Activated CD4-positive, alpha-beta T cell treated with anti-CD3 and anti-CD28 coated beads, Interleukin-2, amount 10 ng/mL, durations not matched to agents 7 days and 5 days (primary cell): ENCODE measurements at regions not wholly inside any gene's neighbourhood (a gene's known extent, or its start where the extent isn't known, plus 50 kb on each side); places are given as distances from the start of the nearest gene placed in this dataset.

ENCODE experiments used
- CTCF ChIA-PET: fragments of 350-600 bp; sonication (Branson Sonifier 250); formaldehyde crosslinking; loops from one replicate; lab custom pipeline; 2021; ENCODE audit warnings: antibody characterized with exemption; lab: Charles Lee
- POLR2A ChIA-PET: fragments of 350-600 bp; sonication (Branson Sonifier 250); formaldehyde crosslinking; loops from one replicate; lab custom pipeline; 2021; ENCODE audit warnings: antibody characterized with exemption; lab: Charles Lee
- DNase-seq: peaks from one replicate; pipeline ENCODE4 v3.0.0-alpha.2; 2020
- H3K27ac Mint-ChIP-seq: one replicate; pipeline ENCODE4 v1.8.0; 2021; ENCODE audit warnings: mild to moderate bottlenecking, moderate library complexity, mixed read lengths
- H3K27me3 Mint-ChIP-seq: one replicate; pipeline ENCODE4 v1.8.0; 2021; ENCODE audit warnings: mixed read lengths
- H3K36me3 Mint-ChIP-seq: one replicate; pipeline ENCODE4 v1.8.0; 2021; ENCODE audit warnings: low read depth, mixed read lengths
- H3K4me1 Mint-ChIP-seq: one replicate; pipeline ENCODE4 v1.8.0; 2021; ENCODE audit warnings: mixed read lengths
- H3K4me3 Mint-ChIP-seq: one replicate; pipeline ENCODE4 v1.8.0; 2021; ENCODE audit warnings: mild to moderate bottlenecking, moderate library complexity, mixed read lengths
- H3K9me3 Mint-ChIP-seq: one replicate; pipeline ENCODE4 v1.8.0; 2021; ENCODE audit warnings: mixed read lengths

DNA sequence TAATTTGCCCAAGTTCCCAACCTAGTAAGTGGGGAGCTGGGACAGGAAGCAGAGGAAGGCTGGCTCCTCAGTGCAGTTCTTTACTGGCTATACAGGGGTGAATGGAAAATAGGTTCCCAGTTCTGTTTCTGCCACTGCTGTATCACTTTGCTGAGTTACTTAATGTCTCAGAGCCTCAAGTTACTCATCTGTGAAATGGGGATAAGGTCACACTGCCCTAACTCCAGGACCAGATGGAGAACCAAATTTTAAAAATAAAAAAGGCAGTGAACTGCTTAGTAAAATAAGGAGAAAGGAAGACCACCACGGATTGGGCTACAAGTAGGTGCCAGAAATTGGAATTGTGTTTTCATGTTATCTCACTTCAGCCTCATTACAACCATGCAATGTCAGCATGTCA lies 147.8 kb downstream of the OMA1 start:
- CTCF ChIA-PET = no interaction called here

GRCh38 chr1:58397187-58397820 lies 149.2 kb downstream of the OMA1 start:
- no peak for DNase-seq
- CTCF ChIA-PET = no interaction called here
- Mint-ChIP-seq H3K4me1 (no peaks in the 10 kb centered on the region), H3K27me3 (peaks cover 1% of the 10 kb centered on the region), H3K4me3 (no peak overlapping the region), H3K36me3 (no peaks in the 10 kb centered on the region), H3K9me3 (no peaks in the 10 kb centered on the region), H3K27ac (no peak overlapping the region)
- POLR2A ChIA-PET = no interaction called here

More for the DNA sequence above, 147.8 kb downstream of the OMA1 start:
- H3K36me3 Mint-ChIP-seq = no peaks in the 10 kb centered on the region
- no peak overlapping the region for H3K27ac Mint-ChIP-seq
- H3K4me3 Mint-ChIP-seq = no peak overlapping the region
- no peaks in the 10 kb centered on the region for H3K4me1 Mint-ChIP-seq
- POLR2A ChIA-PET = no interaction called here
- DNase-seq = no peak
- peaks cover 2% of the 10 kb centered on the region for H3K27me3 Mint-ChIP-seq
- no peaks in the 10 kb centered on the region for H3K9me3 Mint-ChIP-seq

GRCh38 chr1:58396150-58396549 lies 150.4 kb downstream of the OMA1 start:
- ChIA-PET CTCF (no interaction called here), POLR2A (no interaction called here)
- no peaks in the 10 kb centered on the region for H3K4me1 Mint-ChIP-seq
- DNase-seq = no peak
- H3K27me3 Mint-ChIP-seq = no peaks in the 10 kb centered on the region
- no peaks in the 10 kb centered on the region for H3K9me3 Mint-ChIP-seq
- H3K27ac Mint-ChIP-seq = no peak overlapping the region
- H3K36me3 Mint-ChIP-seq = no peaks in the 10 kb centered on the region
- no peak overlapping the region for H3K4me3 Mint-ChIP-seq

GRCh38 chr1:58395355-58395754 lies 151.2 kb downstream of the OMA1 start:
- H3K36me3 Mint-ChIP-seq = no peaks in the 10 kb centered on the region
- H3K27me3 Mint-ChIP-seq = no peaks in the 10 kb centered on the region
- H3K4me1 Mint-ChIP-seq = no peaks in the 10 kb centered on the region
- no peak overlapping the region for H3K4me3 Mint-ChIP-seq
- DNase-seq = no peak
- CTCF ChIA-PET = no interaction called here
- POLR2A ChIA-PET = no interaction called here
- H3K9me3 Mint-ChIP-seq = no peaks in the 10 kb centered on the region
- no peak overlapping the region for H3K27ac Mint-ChIP-seq

GRCh38 chr1:58392083-58392482 lies 154.4 kb downstream of the OMA1 start:
- H3K27me3 Mint-ChIP-seq = no peaks in the 10 kb centered on the region
- no peaks in the 10 kb centered on the region for H3K9me3 Mint-ChIP-seq
- DNase-seq = no peak
- ChIA-PET CTCF (interaction anchor here (1.8 kb wide), 1 partner anchor 12 kb away, joined by 6 read pairs; no protein-coding TSS in a partner anchor), POLR2A (no interaction called here)
- H3K36me3 Mint-ChIP-seq = no peaks in the 10 kb centered on the region
- H3K27ac Mint-ChIP-seq = no peak overlapping the region
- no peaks in the 10 kb centered on the region for H3K4me1 Mint-ChIP-seq
- H3K4me3 Mint-ChIP-seq = no peak overlapping the region

DNA sequence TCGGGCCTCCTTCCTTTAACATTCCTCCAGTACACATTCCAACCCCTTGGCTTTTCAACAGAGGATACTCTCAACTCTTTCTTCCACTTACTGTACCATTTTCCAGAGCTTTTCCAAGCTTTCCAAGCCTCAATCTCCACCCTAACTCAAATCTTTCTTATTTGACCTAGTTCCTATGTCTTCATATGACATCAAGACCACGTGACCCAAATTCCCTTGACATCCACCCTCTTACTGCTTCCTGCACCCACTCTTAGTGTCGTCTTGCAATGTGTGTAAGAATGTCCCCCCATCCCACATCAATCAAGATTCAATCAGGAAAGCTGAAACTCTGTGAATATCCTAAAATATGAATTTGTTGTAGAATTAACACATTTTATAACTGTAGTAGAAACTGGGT lies 155.0 kb downstream of the OMA1 start:
- H3K4me1 Mint-ChIP-seq = no peaks in the 10 kb centered on the region
- H3K4me3 Mint-ChIP-seq = no peak overlapping the region
- H3K27ac Mint-ChIP-seq = no peak overlapping the region
- no peaks in the 10 kb centered on the region for H3K36me3 Mint-ChIP-seq
- no peaks in the 10 kb centered on the region for H3K9me3 Mint-ChIP-seq
- H3K27me3 Mint-ChIP-seq = no peaks in the 10 kb centered on the region
- POLR2A ChIA-PET = no interaction called here
- CTCF ChIA-PET = interaction anchor here (1.8 kb wide), 1 partner anchor 11 kb away, joined by 6 read pairs; no protein-coding TSS in a partner anchor
- DNase-seq = no peak

DNA sequence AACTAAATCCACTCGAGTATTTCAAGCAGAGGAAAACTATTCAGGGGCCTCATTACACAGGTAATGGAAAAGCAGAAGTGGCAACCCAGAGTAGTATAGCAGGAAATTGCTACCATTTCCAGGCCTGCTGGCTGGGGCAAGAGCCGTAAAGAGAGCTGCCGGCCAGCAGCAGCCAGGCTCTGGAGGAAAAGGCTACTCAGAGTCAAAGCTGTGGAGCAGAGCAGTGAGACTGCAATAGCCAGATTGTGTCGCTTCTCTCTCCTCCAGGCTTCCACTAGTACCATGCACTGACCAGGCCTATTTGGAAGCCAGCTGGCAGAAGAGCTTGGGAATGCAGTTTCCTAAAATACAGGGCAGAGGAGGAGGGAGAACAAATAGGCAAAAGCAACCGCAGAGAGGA lies 155.5 kb downstream of the OMA1 start:
- CTCF ChIA-PET = interaction anchor here (1.8 kb wide), 1 partner anchor 11 kb away, joined by 6 read pairs; no protein-coding TSS in a partner anchor
- H3K4me3 Mint-ChIP-seq = no peak overlapping the region
- no peaks in the 10 kb centered on the region for H3K9me3 Mint-ChIP-seq
- no peaks in the 10 kb centered on the region for H3K27me3 Mint-ChIP-seq
- H3K4me1 Mint-ChIP-seq = no peaks in the 10 kb centered on the region
- DNase-seq = no peak
- no peak overlapping the region for H3K27ac Mint-ChIP-seq
- H3K36me3 Mint-ChIP-seq = no peaks in the 10 kb centered on the region
- POLR2A ChIA-PET = no interaction called here

GRCh38 chr1:58390091-58390490 lies 156.4 kb downstream of the OMA1 start:
- no peak overlapping the region for H3K27ac Mint-ChIP-seq
- H3K9me3 Mint-ChIP-seq = no peaks in the 10 kb centered on the region
- no peaks in the 10 kb centered on the region for H3K36me3 Mint-ChIP-seq
- H3K27me3 Mint-ChIP-seq = no peaks in the 10 kb centered on the region
- peaks cover 2% of the 10 kb centered on the region for H3K4me1 Mint-ChIP-seq
- ChIA-PET CTCF (interaction anchor here (0.6 to 1.8 kb wide), 2 partner anchors 10 to 81 kb away, joined by 3 to 6 read pairs; no protein-coding TSS in a partner anchor), POLR2A (no interaction called here)
- DNase-seq = no peak
- no peak overlapping the region for H3K4me3 Mint-ChIP-seq

DNA sequence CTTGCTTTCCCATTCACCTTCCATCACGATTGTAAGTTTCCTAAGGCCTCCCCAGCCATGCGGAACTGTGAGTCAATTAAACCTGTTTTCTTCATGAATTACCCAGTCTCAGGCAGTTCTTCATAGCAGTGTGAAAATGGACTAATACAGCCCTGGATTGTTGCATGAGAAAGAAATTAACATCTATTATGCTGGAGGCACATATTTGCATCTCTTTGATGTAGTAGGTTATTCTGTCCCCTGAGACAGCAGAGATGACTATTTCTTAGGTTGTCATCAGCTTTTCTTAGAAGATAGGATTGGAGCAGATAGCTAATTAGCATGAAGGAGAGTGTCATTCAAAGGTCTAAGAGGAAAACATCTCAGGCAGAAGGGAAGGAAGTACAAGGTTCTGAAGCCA lies 166.2 kb downstream of the OMA1 start:
- no peak for DNase-seq
- H3K27me3 Mint-ChIP-seq = no peaks in the 10 kb centered on the region
- H3K4me3 Mint-ChIP-seq = no peak overlapping the region
- ChIA-PET POLR2A (no interaction called here), CTCF (interaction anchor here (2.2 kb wide), 1 partner anchor 11 kb away, joined by 6 read pairs; no protein-coding TSS in a partner anchor)
- peaks cover 2% of the 10 kb centered on the region for H3K4me1 Mint-ChIP-seq
- H3K27ac Mint-ChIP-seq = no peak overlapping the region
- H3K36me3 Mint-ChIP-seq = no peaks in the 10 kb centered on the region
- H3K9me3 Mint-ChIP-seq = peaks cover 5% of the 10 kb centered on the region

DNA sequence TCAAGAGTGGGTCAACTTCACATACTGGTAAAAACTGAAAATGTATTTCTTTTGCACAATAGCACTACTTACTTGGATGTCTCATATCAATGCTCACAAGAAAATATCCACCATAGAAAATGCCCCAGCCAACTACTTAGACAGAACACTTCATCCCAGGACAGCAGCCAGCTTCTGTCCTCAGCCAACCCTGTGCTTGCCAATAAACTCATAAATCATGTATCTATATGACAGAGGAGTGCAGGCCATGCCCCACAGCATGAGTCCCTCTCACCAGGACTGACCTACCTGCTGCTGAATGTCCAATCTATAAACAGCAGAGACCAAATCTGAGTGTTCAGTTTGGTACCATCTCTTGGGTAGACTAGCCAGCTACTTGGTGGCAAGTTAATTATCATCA lies 179.3 kb downstream of the OMA1 start:
- CTCF ChIA-PET = no interaction called here
- no peak overlapping the region for H3K4me3 Mint-ChIP-seq

DNA sequence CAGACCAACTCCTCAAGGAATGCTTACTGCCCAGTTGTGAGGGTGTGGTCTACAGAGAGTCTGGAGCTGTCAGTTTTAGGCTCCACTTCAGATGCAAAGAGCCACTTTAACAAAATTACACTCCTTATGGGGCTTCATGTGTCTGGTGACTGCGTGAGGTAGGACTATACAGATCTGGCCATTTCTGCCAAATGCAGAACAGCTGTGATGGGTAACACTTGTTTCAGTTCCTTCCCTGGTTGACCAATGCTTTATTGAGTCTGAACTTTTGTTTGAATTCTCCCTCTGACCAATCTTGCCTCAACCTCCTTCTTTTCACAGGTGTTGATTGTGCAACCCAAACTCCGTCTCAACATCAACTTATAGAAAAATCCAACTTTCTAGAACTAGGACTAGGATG lies 181.2 kb downstream of the OMA1 start:
- Mint-ChIP-seq H3K9me3 (no peaks in the 10 kb centered on the region), H3K4me3 (no peak overlapping the region), H3K36me3 (no peaks in the 10 kb centered on the region), H3K27me3 (no peaks in the 10 kb centered on the region), H3K27ac (no peak overlapping the region), H3K4me1 (no peaks in the 10 kb centered on the region)
- DNase-seq = no peak
- ChIA-PET CTCF (interaction anchor here (1.5 kb wide), 1 partner anchor 16 kb away, joined by 3 read pairs; no protein-coding TSS in a partner anchor), POLR2A (no interaction called here)

More for the DNA sequence above, 179.3 kb downstream of the OMA1 start:
- Mint-ChIP-seq H3K27me3 (no peaks in the 10 kb centered on the region), H3K9me3 (peaks cover 7% of the 10 kb centered on the region), H3K36me3 (no peaks in the 10 kb centered on the region), H3K27ac (no peak overlapping the region), H3K4me1 (no peaks in the 10 kb centered on the region)
- no peak for DNase-seq
- POLR2A ChIA-PET = no interaction called here

DNA sequence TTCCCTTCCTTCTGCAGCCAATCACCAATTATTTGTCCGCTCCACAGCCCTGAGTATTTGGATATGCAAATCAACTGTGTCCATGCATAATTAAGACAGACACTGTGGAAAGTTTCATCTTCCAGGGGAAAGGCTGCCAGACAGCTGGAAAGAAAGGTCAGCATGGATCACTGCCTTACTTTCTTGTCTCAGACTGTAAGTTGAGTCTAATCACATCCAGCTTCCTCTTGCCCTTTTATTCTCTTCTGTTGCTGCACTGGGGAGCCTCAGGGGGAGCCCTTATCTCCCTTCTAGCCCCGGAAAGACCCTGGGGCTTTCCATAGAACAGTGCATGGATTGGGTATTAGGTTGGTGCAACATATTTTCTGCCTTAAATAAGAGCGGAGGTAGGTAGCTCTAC lies 182.9 kb downstream of the OMA1 start:
- no peak overlapping the region for H3K27ac Mint-ChIP-seq
- H3K27me3 Mint-ChIP-seq = no peaks in the 10 kb centered on the region
- ChIA-PET POLR2A (no interaction called here), CTCF (interaction anchor here (0.9 kb wide), 1 partner anchor 55 kb away, joined by 3 read pairs; no protein-coding TSS in a partner anchor)
- H3K36me3 Mint-ChIP-seq = no peaks in the 10 kb centered on the region
- H3K4me1 Mint-ChIP-seq = no peaks in the 10 kb centered on the region
- H3K9me3 Mint-ChIP-seq = no peaks in the 10 kb centered on the region
- no peak for DNase-seq
- no peak overlapping the region for H3K4me3 Mint-ChIP-seq

DNA sequence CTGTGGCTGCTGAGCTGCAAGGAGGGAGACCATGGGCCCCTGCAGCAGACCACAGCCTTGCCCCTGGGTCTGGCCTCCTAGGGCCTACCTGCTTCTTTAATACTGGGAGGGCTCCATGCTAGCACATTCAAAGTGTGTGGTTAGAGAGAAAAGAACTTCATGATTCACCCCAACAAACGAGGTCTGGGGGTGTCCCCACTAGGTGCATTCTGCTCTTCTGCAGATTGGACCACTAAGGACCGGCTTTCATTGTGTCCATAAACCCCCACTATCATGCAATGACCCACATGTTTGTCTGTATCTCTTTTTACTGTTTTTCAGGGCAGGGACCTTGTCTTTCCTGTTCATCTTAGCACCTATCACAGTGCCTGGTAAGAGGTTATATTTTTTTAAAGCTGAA lies 185.4 kb downstream of the OMA1 start:
- no peak overlapping the region for H3K4me3 Mint-ChIP-seq
- no peaks in the 10 kb centered on the region for H3K36me3 Mint-ChIP-seq
- no peak for DNase-seq
- H3K27me3 Mint-ChIP-seq = no peaks in the 10 kb centered on the region
- H3K27ac Mint-ChIP-seq = no peak overlapping the region
- CTCF ChIA-PET = no interaction called here
- H3K4me1 Mint-ChIP-seq = no peaks in the 10 kb centered on the region
- POLR2A ChIA-PET = no interaction called here
- H3K9me3 Mint-ChIP-seq = no peaks in the 10 kb centered on the region

DNA sequence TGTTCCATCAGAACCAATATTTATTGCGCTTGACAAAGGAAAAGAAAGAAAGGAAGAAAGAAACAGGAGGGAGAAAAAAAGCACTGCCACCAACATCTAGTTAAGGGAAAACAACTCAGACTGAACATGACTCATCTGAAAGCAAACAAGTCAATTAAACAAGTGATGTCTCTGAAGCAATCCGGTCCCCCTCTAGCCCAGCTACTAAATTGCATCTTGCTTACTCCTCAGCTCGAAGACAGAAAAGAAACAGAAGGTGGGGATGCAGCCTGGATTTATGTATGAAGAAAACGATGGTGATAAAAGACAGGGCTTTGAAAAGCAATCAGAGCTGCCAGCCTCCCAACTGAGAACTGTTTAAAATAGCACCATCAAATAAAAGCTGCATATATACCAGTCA lies 188.2 kb downstream of the OMA1 start:
- CTCF ChIA-PET = no interaction called here
- no peaks in the 10 kb centered on the region for H3K36me3 Mint-ChIP-seq
- H3K9me3 Mint-ChIP-seq = no peaks in the 10 kb centered on the region
- DNase-seq = no peak
- POLR2A ChIA-PET = no interaction called here
- no peak overlapping the region for H3K27ac Mint-ChIP-seq
- no peak overlapping the region for H3K4me3 Mint-ChIP-seq
- no peaks in the 10 kb centered on the region for H3K4me1 Mint-ChIP-seq
- H3K27me3 Mint-ChIP-seq = no peaks in the 10 kb centered on the region
